GM12873 (cell line): ENCODE measurements at regions not wholly inside any gene's neighbourhood (a gene's known extent, or its start where the extent isn't known, plus 50 kb on each side); places are given as distances from the start of the nearest gene placed in this dataset.

Experiments
- TF ChIP-seq, protein P1 (sequence below): IDR thresholded peaks from 2 replicates; pipeline ENCODE4 v1.5.1; 2012; ENCODE audit warnings: low read depth, mild to moderate bottlenecking, moderate library complexity, low read length, control low read depth; ENCODE audit not compliant: insufficient read depth; ENCODE audit errors: missing control alignments

DNA sequence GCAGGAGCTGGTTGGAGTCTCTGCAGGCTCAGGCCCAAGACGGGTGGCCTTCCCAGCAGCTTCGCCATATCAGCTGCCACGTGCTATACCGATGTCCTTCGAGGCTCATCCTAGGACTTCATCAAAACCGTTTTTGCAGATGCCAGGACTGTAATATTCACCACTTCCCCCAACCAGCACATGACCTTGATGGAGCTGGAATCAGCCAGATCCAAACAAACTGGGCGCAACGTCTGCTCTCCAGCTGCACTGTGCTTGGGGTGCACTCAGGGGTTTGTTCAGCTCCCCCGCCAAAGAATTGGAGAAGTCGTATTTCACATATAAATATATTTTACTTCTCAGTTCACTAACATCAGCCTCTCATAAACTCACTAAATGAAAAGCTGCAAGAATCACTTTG lies 149.5 kb upstream of the DIO3 start:
- TF ChIP-seq, protein P1, sequence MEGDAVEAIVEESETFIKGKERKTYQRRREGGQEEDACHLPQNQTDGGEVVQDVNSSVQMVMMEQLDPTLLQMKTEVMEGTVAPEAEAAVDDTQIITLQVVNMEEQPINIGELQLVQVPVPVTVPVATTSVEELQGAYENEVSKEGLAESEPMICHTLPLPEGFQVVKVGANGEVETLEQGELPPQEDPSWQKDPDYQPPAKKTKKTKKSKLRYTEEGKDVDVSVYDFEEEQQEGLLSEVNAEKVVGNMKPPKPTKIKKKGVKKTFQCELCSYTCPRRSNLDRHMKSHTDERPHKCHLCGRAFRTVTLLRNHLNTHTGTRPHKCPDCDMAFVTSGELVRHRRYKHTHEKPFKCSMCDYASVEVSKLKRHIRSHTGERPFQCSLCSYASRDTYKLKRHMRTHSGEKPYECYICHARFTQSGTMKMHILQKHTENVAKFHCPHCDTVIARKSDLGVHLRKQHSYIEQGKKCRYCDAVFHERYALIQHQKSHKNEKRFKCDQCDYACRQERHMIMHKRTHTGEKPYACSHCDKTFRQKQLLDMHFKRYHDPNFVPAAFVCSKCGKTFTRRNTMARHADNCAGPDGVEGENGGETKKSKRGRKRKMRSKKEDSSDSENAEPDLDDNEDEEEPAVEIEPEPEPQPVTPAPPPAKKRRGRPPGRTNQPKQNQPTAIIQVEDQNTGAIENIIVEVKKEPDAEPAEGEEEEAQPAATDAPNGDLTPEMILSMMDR = no peak

DNA sequence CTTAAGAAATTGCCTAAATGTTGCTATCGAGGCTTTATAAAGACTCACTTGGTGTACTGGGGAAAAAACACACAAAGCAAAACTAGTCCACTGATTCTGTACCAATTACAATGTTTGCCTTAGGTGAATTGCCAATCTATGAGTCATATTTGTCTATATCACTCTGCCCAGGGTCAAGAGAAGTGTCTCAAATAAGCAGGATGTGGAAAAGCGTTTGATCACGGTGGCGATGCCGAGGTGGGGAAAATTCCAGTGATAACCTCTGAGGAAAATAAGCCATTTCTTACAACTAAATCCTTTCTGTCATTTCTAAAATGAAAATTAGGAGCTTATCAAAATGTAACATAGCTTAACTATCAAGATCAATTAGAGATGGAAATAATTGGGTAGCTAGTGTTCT lies 148.6 kb upstream of the DIO3 start:
- TF ChIP-seq, protein P1 = no peak

DNA sequence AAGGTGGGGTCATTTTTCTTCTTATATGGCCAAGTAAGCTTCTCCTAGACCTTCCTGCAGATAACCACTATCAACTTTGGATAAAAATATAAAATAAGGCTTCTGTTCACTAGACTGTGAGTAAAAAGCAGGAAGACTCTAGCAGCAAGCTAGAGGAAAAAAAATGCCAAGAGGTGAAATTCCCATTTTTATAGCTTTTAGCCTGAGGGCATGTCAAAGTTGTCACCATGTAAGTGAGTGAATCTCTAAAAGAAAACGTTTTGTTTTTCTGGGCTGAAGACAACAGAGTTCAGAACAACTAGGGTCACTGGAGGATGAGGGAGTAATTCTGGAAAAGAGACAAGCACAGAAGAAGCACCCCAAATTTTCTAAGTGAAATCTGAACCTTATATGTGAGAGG lies 143.9 kb upstream of the DIO3 start:
- TF ChIP-seq, protein P1 = no peak

DNA sequence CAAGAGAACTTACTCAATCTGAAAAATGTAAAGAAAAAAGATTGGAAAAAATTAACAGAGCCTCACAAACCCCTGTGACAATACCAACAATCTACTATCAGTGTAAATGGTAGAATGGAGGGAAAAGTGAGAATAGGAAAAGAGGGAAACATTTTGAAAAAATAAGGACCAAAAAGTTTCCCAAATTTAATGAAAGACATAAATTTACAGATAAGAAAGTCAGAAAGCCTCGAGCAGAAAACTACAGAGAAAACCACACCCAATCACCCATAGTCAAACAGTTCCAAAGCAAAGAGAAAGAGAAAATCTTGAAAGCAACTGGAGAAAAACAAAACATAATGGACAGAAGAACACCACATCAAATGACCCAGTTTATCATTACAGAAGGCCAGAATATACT lies 142.7 kb upstream of the DIO3 start:
- TF ChIP-seq, protein P1 = no peak

DNA sequence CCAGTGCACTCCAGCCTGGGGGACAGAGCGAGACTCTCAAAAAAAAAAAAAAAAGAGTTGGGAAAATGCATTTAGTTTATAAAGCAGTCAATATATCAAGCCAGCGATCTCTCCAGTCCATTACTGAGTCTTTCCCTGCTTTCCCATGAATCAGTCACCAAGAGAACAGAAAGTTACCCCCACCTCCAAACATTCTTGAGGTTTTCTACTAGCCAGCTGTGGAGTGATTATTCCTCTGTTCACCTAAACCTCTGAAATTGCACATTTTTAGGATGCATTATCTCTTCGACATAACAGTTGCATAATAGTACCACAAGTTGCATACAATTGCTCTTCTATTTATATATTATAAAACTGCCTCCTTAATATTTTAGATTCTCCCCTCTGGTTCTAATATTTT lies 134.8 kb upstream of the DIO3 start:
- TF ChIP-seq, protein P1 = no peak

DNA sequence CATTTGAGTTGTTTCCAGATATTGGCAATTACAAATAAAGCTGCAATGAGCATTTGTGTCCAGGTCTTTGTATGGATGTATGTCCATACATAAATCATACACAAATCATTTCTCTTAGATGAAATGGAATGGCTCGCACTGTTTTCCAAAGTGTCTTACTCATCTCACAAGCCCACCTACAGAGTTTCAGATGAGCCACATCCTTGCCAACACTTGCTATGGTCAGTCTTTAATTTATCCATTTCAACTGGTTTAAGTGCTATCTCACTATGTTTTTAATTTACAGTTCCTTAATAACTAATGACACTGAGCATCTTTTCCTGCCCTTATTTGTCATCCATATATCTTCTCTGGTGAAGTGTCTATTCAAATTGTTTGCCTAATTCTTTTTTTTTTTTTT lies 132.9 kb upstream of the DIO3 start:
- TF ChIP-seq, protein P1 = no peak

DNA sequence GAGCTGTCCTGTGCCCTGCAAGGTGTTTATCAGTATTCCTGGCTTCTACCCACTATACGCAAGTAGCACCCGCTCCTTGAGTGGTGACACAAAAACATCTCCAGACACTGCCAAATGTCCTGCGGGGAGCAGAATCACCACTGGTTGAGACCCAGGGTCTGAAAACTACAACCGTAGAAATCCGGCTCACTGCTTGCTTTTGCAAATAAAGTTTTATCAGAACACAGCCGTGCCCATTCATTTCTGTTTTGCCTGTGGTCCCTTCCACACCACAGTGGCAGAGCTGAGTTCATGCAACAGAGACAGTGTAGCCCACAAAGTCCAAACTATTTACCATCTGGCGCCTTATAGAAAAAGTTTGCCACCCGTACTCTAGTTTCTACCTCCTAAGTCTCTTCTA lies 125.7 kb upstream of the DIO3 start:
- TF ChIP-seq, protein P1 = no peak

DNA sequence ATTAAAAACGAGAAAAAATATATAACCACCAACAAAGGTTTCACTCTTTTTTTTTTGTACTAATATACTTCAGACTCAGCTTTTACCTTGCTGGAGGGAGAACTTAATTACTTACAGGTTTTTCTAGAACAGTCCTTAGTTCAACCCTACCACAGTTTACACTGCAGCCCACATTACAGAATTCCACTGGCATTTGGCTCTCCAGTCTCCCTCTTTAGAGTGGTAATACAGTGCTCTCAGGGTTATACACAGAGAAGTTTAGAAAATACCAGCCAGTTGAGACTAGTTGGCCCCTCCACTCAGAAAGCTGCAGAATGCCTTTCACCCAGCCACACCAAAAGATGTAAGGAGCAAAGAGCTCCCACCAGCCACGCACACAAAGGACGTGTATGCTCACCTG lies 122.3 kb upstream of the DIO3 start:
- TF ChIP-seq, protein P1 = no peak
